DMS79 treated with DMSO at 0.1 percent for 48 hours (cell line): ENCODE measurements at regions not wholly inside any gene's neighbourhood (a gene's known extent, or its start where the extent isn't known, plus 50 kb on each side); places are given as distances from the start of the nearest gene placed in this dataset.
"Not testable (repeated sequence)": the region's sequence is repeated elsewhere in the genome, so short reads cannot be mapped to it uniquely, and the experiment has no call there.

Source experiments
- DNase-seq: peaks from one replicate; lab custom pipeline; 2025; lab: John Stamatoyannopoulos, UW

- DNase-seq = no peak
Measured at GRCh38 chr6:80411486-80411885, 305.0 kb downstream of the BCKDHB start.

- DNase-seq = not testable (repeated sequence)
Measured at GRCh38 chr6:80407976-80408375, 301.5 kb downstream of the BCKDHB start.

- no peak for DNase-seq
Measured at GRCh38 chr6:80404889-80405288, 298.4 kb downstream of the BCKDHB start.

- DNase-seq = no peak
Measured at GRCh38 chr6:80403365-80403764, 296.9 kb downstream of the BCKDHB start.

GRCh38 chr6:80402266-80402665 is 295.8 kb downstream of the BCKDHB start:
- DNase-seq = no peak
